Colonic mucosa (tissue), 4 donors: ENCODE measurements at regions not wholly inside any gene's neighbourhood (a gene's known extent, or its start where the extent isn't known, plus 50 kb on each side); places are given as distances from the start of the nearest gene placed in this dataset.

ENCODE experiments used
- DNase-seq: peaks from one replicate; pipeline ENCODE4 v3.0.0-alpha.2; 2020
- H3K27ac ChIP-seq: fragments of 200-600 bp; one replicate; pipeline ENCODE4 v1.8.0; 2021
- H3K27me3 ChIP-seq: fragments of 200-600 bp; one replicate; pipeline ENCODE4 v1.8.0; 2021
- H3K36me3 ChIP-seq: fragments of 200-600 bp; one replicate; pipeline ENCODE4 v1.8.0; 2021
- H3K4me1 ChIP-seq: fragments of 200-600 bp; one replicate; pipeline ENCODE4 v1.8.0; 2021; ENCODE audit warnings: mild to moderate bottlenecking
- H3K4me3 ChIP-seq: fragments of 200-600 bp; one replicate; pipeline ENCODE4 v1.8.0; 2021
- H3K9ac ChIP-seq, 2 donors: one replicate each; pipeline ENCODE4 v1.7.0; 2013; ENCODE audit warnings: control low read depth in 2 of 2, low read depth in 2 of 2, low read length in 2 of 2
- H3K9me3 ChIP-seq: fragments of 200-600 bp; one replicate; pipeline ENCODE4 v1.8.0; 2021
- CTCF ChIP-seq: fragments of 200-600 bp; IDR thresholded peaks from one replicate; pipeline ENCODE4 v1.8.0; 2022; ENCODE audit warnings: antibody characterized with exemption, mild to moderate bottlenecking
- intact Hi-C: fragments of 100-400 bp; cut with DNase I; formaldehyde crosslinking; loops from one replicate; pipeline ENCODE4 v1.14.1; 2022
- donor health status: healthy.
- donor health status: DM: no; HTN: no; CAD: no.
- donor health status: DM: no; HTN: no; CAD: no.

DNA sequence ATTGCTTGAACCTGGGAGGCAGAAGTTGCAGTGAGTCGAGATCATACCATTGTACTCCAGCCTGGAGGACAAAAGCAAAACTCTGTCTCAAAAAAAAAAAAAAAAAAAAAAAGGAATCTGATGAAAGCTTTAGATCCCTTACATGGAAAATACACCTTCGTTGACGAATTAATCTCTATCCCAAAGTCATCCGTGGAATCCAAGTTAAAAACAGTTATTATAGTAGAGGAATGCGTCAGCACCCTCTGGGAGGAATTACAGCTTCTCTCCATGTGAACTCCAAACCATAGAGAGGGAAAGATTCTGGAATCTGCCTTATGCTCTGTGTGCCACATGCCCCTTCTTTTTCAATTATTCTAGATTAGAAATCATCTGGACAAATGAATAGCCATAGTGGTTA is 192.3 kb upstream of the C2CD4B start:
- no peaks in the 10 kb centered on the region for H3K27me3 ChIP-seq
- no peak overlapping the region for H3K9ac ChIP-seq
- TF ChIP-seq CTCF: no peak
- no peaks in the 10 kb centered on the region for H3K9me3 ChIP-seq
- no peak overlapping the region for H3K4me3 ChIP-seq
- no peak overlapping the region for H3K27ac ChIP-seq
- no peaks in the 10 kb centered on the region for H3K36me3 ChIP-seq
- H3K4me1 ChIP-seq: no peaks in the 10 kb centered on the region
- intact Hi-C loops: no loop called here
- DNase-seq: no peak

- no peaks in the 10 kb centered on the region for H3K36me3 ChIP-seq
- no peak for TF ChIP-seq CTCF
- DNase-seq: no peak
- H3K4me3 ChIP-seq: no peak overlapping the region
- H3K4me1 ChIP-seq: no peaks in the 10 kb centered on the region
- H3K9me3 ChIP-seq: no peaks in the 10 kb centered on the region
- no peaks in the 10 kb centered on the region for H3K27me3 ChIP-seq
- H3K27ac ChIP-seq: no peak overlapping the region
- no peak overlapping the region for H3K9ac ChIP-seq
- intact Hi-C loops: no loop called here
Observed at GRCh38 chr15:62359416-62359815, 194.3 kb upstream of the C2CD4B start.

DNA sequence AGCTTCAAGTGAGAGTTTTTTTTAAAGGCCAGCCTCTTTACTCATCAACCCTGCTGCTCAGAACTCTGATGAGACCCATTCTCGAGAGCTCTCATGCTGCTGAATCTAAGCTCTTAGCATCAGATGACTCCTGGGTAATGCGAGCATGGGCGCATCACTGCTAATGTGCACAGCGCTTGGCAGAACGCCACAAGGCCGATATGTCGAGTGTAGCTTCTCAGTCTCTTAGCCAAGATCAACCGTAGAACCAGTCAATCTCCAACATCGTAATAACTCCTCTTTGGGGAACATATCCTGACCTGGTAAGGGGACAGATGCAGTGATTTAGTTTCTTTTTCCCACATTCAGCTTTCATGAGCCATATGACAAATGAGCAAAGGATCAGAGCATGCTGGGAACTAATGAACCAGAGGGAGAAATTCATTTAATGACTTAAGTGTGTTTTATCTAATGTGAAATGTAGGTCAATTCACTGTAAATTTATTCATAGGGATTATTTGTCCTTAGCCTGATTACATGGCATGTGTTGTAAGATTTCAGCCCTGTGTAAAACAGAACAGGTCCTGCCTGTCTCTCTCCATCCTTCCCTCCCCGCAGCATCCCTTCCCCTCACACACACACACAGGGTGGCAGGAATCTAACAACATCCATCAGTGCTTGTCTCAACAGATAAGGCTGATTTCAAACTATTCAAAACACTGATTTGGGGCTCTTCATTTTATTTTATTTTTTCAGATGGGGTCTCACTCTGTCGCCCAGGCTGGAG is 195.4 kb upstream of the C2CD4B start:
- no peak for TF ChIP-seq CTCF

GRCh38 chr15:62362144-62362543 is 197.1 kb upstream of the C2CD4B start:
- intact Hi-C loops: no loop called here
- TF ChIP-seq CTCF: no peak
- no peaks in the 10 kb centered on the region for H3K4me1 ChIP-seq
- H3K27me3 ChIP-seq: no peaks in the 10 kb centered on the region
- DNase-seq: no peak
- no peaks in the 10 kb centered on the region for H3K9me3 ChIP-seq
- H3K4me3 ChIP-seq: no peak overlapping the region
- H3K9ac ChIP-seq: no peak overlapping the region
- no peaks in the 10 kb centered on the region for H3K36me3 ChIP-seq
- H3K27ac ChIP-seq: no peak overlapping the region

More for the DNA sequence above, 195.4 kb upstream of the C2CD4B start:
- Histone ChIP-seq H3K9ac (no peak overlapping the region), H3K4me3 (no peak overlapping the region), H3K27ac (no peak overlapping the region), H3K27me3 (no peaks in the 10 kb centered on the region), H3K9me3 (no peaks in the 10 kb centered on the region), H3K4me1 (no peaks in the 10 kb centered on the region), H3K36me3 (no peaks in the 10 kb centered on the region)
- no peak for DNase-seq
- intact Hi-C loops: no loop called here

DNA sequence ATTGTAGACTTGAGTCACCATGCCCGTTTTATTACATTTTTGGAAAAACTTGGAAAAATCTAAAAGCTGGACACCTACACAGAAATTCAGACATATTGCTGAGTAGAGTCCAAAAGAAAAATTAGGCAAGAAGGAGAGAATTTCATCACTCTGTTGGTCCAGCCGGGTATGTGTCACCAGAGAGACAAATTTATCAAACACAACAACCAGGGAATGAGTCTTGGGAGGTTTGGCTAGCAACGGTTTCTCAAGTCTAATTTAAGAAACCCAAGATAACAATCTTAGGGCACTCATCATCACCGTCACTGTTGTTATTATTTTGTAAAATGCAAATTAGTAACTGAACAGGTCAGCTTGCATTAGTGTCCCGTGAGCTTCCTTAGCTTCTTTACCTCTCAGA is 197.5 kb upstream of the C2CD4B start:
- Histone ChIP-seq H3K27ac (no peak overlapping the region), H3K9me3 (no peaks in the 10 kb centered on the region), H3K27me3 (no peaks in the 10 kb centered on the region), H3K36me3 (no peaks in the 10 kb centered on the region), H3K4me3 (no peak overlapping the region), H3K4me1 (no peaks in the 10 kb centered on the region), H3K9ac (no peak overlapping the region)
- no peak for TF ChIP-seq CTCF
- intact Hi-C loops: no loop called here
- no peak for DNase-seq
